CD1c-positive myeloid dendritic cell (primary cell): ENCODE measurements at regions not wholly inside any gene's neighbourhood (a gene's known extent, or its start where the extent isn't known, plus 50 kb on each side); places are given as distances from the start of the nearest gene placed in this dataset.

Experiments used
- DNase-seq: peaks from one replicate; pipeline ENCODE4 v3.0.0-alpha.2; 2016; ENCODE audit errors: extremely low spot score

- no peak for DNase-seq
Measured at GRCh38 chrX:107502316-107502715, 52.9 kb downstream of the FRMPD3 start.

GRCh38 chrX:107504006-107504405 lies 54.6 kb downstream of the FRMPD3 start:
- no peak for DNase-seq

- no peak for DNase-seq
Measured at GRCh38 chrX:107505223-107505622, 55.8 kb downstream of the FRMPD3 start.

DNA sequence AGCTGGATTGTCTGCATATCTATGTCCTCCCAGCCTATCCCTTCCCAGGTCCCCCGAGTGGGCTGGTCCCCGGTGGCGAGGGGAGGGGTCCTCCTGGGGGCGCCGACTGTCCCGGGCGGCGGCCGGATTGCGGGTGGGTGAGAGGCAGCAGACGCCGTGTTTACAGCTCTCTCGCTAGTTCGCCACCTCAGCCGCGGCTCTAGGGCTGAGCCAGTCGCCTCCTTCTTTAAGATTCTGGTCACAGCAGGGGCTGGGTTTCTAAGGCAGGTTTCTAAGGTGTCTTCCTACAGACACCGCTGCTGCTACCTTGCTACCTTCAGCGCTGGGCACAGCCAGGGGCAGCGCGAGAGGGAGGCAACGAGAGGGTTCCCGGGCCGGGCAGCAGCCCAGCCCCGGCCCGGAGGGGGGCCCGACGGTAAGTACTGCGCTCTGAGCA lies 57.2 kb downstream of the FRMPD3 start:
- no peak for DNase-seq

DNA sequence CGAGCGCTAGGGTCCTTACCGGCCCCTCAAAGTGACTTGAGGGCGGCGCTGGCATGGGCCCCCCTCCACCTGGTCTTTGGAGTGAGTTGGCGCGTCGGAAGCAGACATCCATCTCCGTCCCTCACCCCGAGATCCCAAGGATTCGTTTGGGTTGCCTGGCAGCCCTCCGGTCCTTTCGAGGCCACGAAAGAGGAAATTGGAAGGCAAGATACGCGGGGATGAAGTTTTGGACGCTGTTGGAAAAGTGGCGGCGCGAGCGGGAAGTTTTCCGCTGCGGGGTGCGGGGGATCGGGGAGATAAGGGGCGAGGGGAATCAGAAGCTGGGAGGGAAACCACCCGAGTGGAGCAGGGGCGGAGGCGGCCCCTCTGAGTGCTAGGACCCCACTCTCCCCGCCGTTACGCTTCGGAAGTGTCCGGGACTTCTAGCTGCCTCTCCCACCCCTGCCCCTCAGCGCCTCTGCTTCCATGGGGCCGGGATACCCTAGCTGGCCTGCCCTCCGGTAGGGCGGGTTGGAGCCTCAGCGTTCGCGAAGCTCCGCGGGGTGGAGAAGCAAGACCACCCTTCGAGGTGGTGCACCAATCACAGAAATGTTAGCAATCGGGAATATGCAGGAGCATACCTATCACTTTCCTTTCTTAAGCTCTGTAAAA lies 57.8 kb downstream of the FRMPD3 start:
- DNase-seq, result no peak

DNA sequence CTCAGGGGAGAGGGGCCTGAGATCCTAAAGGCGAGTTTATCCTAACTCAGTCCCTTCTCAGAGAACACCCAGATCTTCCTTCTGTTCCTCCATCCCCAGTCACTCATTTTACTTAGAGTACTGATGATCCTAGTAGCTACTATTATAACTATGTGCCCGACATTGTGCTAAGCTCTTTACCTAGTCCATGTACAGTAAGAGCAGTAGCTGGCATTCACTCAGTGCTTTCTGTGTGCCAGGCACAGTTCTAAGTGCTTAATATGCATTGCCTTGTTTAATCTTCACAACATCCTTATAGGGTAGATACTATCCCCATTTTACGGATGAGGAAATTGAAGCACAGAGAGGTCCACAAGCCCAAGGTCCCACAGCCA lies 58.3 kb downstream of the FRMPD3 start:
- DNase-seq, result no peak

- DNase-seq, result no peak
Measured at GRCh38 chrX:107508925-107509324, 59.5 kb downstream of the FRMPD3 start.

GRCh38 chrX:107514944-107515343 lies 65.5 kb downstream of the FRMPD3 start:
- DNase-seq, result no peak

GRCh38 chrX:107521877-107522586 lies 72.6 kb downstream of the FRMPD3 start:
- DNase-seq, result no peak

DNA sequence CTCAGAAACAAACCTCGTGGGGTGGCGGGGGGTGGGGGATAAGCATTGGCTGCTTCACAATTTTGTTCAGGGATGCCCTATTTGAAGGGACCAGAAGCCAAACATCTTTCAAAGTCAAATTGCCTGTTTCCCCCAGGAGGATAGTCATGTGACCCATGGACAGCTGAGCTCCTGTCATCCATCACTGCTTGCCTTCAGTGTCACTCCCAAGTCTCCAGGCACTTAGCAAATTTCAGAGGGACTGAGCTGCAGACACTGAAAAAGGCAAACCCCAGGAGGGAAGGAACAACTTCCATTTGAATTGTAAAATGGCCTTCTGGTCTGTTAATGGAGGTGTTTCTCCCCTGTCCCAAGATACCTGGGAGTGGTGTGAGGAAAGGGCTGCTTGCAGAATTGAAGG lies 73.4 kb downstream of the FRMPD3 start:
- DNase-seq, result no peak

DNA sequence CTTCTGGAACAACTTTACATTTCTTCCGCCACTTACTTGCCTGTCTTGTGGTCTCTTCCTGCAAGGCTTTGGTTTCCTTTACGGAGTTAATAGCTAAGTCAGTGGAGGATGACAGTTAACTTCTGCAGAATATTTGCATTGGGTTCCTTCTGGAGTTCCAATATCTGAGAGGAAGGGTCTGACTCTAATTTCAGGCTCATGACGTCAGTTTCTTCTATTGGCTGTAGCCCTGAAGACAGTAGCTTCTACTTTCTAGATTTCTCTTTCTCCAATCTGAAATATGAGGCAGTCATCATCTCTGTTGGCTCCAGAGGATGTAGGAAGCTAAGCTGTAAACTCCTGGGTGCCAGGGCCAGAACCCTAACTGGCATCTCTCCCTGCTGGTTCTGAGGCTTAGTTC lies 76.7 kb downstream of the FRMPD3 start:
- DNase-seq, result no peak

DNA sequence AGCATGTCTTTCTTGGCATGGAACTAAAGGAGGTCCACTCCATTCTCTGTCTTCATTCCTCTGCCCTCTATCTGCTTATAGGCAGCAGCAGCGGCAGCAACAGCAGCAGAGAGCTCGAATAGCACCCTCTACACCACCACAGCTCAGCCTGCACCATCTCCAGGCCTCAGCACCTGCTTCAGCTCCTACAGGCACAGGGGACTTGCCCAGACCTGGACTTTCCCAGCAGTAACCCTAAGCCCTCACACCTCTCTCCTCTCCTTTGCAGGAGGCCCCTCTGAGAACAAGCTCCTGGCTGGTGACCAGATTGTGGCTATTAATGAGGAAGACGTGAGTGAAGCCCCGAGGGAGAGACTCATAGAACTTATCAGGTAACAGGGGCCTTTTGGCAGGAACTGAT lies 80.7 kb downstream of the FRMPD3 start:
- no peak for DNase-seq

DNA sequence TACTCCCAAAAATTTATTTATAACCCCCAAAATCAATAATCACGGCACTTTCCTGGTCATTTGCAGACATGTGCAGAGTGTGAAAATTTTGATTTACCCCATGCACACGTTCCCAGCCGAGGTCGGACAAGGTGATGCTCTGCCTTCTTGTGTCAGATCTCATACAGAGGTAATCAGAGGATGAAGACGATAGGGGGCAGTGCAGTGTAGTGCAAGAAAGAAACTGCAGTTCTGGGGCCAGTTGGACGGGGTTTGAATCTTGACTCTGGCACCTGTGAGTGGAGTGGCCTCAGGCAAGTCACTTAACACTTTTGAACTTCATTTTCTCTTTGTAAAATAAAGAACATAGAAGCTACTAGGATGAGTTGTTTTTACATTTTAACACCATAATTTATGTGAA lies 88.4 kb downstream of the FRMPD3 start:
- peak; percentile 22 for DNase-seq

- DNase-seq, result no peak
Measured at GRCh38 chrX:107541244-107541643, 87.1 kb upstream of the PRPS1 start.

- no peak for DNase-seq
Measured at GRCh38 chrX:107542040-107542439, 86.3 kb upstream of the PRPS1 start.

DNA sequence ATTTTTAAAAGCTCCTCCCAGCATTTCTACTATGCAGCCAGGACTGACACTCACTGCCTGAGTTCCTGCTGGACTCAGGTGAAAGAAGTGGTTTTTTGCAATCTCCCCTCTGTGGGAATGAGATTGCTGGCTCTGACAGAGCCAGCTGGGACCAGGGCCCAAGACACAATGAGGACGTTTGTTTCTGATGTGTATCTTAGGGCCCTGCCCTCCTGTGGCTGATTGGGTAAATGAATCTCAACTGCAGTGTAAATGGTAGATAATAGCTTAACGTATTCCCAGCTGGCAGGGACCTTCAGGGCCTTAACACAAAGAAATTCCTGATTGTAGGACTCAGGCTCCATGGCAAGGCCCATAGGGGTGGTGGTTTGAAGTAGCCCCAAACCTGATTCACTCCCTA lies 85.8 kb upstream of the PRPS1 start:
- DNase-seq, result no peak

DNA sequence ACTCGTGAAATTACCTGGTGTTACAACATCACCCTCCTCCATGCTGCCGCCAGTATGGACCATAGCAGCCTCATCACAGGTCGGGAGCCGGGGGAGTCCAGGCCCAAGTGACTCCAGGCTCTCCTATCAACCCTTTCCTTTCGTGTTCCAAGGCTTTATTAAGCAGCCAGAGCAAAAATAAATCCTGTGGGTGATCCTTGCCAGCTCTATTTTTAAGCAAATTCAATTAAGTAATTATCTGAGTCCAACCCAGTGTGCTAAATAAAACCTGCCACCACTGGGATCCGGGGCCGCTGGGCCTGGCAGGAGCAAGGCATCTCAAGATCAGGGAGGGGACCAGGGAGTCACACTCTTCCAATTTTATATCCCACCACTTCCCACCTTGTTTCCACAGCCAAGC lies 80.7 kb upstream of the PRPS1 start:
- no peak for DNase-seq

DNA sequence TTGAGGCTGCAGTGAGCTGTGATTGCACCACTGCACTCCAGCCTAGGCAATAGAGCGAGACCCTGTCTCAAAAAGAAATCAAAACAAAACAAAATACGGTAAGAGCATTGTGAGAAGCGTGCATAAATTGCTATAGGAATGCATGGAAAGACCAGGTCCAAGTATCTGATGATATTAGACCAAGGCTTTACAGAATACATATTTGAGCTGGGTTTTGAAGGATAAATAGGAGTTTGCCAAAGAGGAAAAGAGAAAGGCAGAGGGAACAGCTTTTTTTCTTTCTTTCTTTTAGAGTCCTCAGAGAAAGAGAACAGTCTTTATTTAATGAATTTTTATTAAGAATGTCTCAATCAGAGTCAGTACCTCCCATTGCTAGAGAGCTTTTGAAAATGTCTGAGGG lies 79.5 kb upstream of the PRPS1 start:
- no peak for DNase-seq

DNA sequence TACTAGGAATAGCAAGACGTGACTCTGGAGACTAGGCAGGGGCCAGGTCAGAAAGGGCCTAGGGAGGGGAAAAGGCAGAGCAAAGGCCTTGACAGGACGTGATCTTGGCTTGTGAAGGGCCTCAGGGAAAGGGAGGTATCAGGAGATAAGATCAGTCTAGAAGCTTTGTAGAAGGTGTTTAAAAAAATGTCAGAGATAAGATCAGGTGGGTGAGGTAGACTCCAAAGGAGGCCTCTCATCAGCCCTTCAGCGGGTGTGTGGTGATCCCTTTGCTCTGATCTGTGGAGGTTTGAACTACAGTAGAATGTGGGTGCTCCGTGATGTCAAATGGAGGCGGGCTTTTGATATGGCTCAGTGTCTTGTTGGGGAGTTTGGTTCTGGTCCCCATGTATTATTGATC lies 78.8 kb upstream of the PRPS1 start:
- DNase-seq, result no peak

DNA sequence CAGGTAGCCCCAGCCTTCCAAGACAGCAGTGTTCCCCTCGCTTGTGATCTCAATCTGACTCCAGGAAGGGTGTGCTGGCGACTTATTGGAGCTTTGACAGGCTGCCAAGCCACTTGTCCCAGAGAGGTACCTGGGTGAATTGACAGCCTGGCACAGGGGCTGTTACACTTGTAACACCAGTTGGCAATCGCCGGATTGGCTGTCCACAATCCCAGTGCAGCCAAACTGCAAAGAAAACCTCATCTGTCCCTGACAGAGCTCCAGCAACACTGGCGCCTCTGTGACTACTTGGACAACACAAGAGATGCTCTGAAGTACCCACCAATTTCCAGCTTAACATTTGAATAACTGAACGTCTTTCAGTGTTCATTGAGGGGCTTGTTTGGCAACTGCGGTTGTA lies 76.8 kb upstream of the PRPS1 start:
- no peak for DNase-seq

- no peak for DNase-seq
Measured at GRCh38 chrX:107552930-107553329, 75.4 kb upstream of the PRPS1 start.

DNA sequence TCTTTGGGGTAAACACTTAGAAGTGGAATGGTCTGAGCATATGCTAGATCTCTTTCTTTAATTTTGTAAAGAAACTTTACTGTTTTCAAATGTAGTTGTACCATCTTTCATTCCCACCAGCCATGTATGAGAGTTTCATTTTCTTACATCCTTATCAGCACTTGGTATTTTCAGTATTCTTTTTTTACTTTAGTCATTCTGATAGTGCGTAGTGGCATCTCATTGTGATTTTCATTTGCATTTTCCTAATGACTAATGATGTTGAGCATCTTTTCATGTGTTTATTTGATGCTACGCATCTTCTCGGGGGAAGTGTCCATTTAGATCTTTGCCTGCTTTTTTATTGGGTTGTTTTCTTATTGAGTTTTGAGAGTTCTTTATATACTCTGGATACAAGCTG lies 71.3 kb upstream of the PRPS1 start:
- no peak for DNase-seq

DNA sequence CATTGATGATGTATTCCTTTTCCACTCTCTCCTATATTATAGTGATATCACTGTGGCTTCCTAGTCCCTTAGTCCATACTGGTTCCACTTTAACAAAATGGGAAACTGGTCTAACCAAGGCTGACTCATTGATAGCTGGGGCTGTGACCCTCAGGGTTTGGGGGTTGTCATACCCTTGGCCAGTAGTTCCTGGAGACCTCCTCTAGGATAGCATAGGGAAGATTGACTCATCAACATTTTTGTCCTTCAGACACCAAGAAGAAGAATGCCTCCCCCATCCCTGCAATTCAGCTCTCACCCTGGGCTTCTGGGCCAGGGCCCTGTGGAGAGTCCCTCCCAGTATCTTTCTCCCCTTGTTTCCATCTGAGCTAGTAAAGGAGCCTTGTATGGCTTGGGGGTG lies 68.8 kb upstream of the PRPS1 start:
- no peak for DNase-seq

- no peak for DNase-seq
Measured at GRCh38 chrX:107560041-107560440, 68.3 kb upstream of the PRPS1 start.
